IMR-90 (cell line): ENCODE measurements at regions not wholly inside any gene's neighbourhood (a gene's known extent, or its start where the extent isn't known, plus 50 kb on each side); places are given as distances from the start of the nearest gene placed in this dataset.

Experiments
- ATAC-seq: fragments of 200-7000 bp; cut with Tn5 transposase; 2 replicates; pipeline ENCODE4 v1.9.1; 2020; ENCODE audit warnings: low read depth, mild to moderate bottlenecking, moderate library complexity
- BruUV-seq: library from RNA; stranded (reverse); fragments of 400-500 nt; replicated peaks from 2 replicates; lab custom pipeline; 2021; lab: Mats Ljungman, UMichigan
- CTCF ChIA-PET: fragments of 300-600 bp; formaldehyde crosslinking; extraction: SDS; loops from one replicate; lab custom pipeline; 2021; ENCODE audit warnings: antibody characterized with exemption; lab: Yijun Ruan, JAX
- POLR2A ChIA-PET: fragments of 300-600 bp; sonication (Branson Sonifier 250); formaldehyde crosslinking; loops from one replicate; lab custom pipeline; 2022; ENCODE audit warnings: antibody characterized with exemption; ENCODE audit not compliant: unreplicated experiment; lab: Charles Lee
- DNase-seq: peaks from one replicate; pipeline ENCODE4 v3.0.0; 2013
- H2AFZ ChIP-seq: replicated peaks from 2 replicates; pipeline ENCODE3; 2013; ENCODE audit warnings: low read length, mild to moderate bottlenecking; ENCODE audit not compliant: poor library complexity
- H2AK5ac ChIP-seq: 2 replicates; pipeline ENCODE4 v1.6.1; 2013; ENCODE audit warnings: low read depth, low read length, inconsistent platforms
- H2AK9ac ChIP-seq: replicated peaks from 2 replicates; pipeline ENCODE3; 2013; ENCODE audit warnings: mild to moderate bottlenecking, low read depth, low read length, moderate library complexity; ENCODE audit not compliant: poor library complexity
- H2BK120ac ChIP-seq: 2 replicates; pipeline ENCODE4 v1.6.1; 2013; ENCODE audit warnings: low read depth, low read length, inconsistent platforms
- H2BK15ac ChIP-seq: 3 replicates; pipeline ENCODE4 v1.6.1; 2013; ENCODE audit warnings: low read depth, low read length, inconsistent platforms
- H2BK20ac ChIP-seq: 2 replicates; pipeline ENCODE4 v1.6.1; 2013; ENCODE audit warnings: low read depth, mild to moderate bottlenecking, inconsistent platforms, low read length, moderate library complexity
- H2BK5ac ChIP-seq: 2 replicates; pipeline ENCODE4 v1.6.1; 2013; ENCODE audit warnings: mild to moderate bottlenecking, low read depth, low read length, inconsistent platforms; ENCODE audit not compliant: poor library complexity, severe bottlenecking
- H3K14ac ChIP-seq: replicated peaks from 2 replicates; pipeline ENCODE4 v1.6.1; 2013; ENCODE audit warnings: low read depth, low read length, inconsistent platforms
- H3K18ac ChIP-seq: 2 replicates; pipeline ENCODE4 v1.6.1; 2013; ENCODE audit warnings: low read depth, low read length, control low read depth
- H3K23ac ChIP-seq: 2 replicates; pipeline ENCODE4 v1.6.1; 2013; ENCODE audit warnings: low read depth, low read length, inconsistent platforms
- H3K27ac ChIP-seq: 2 replicates; pipeline ENCODE4 v1.5.1; 2013; ENCODE audit warnings: mild to moderate bottlenecking, control low read depth, low read length; ENCODE audit not compliant: insufficient read depth
- H3K27me3 ChIP-seq: 2 replicates; pipeline ENCODE4 v1.6.1; 2013; ENCODE audit warnings: low read length; ENCODE audit not compliant: control insufficient read depth, insufficient read depth
- H3K36me3 ChIP-seq: 2 replicates; pipeline ENCODE4 v1.6.1; 2013; ENCODE audit warnings: low read length, mixed read lengths; ENCODE audit not compliant: control insufficient read depth, insufficient read depth
- H3K4ac ChIP-seq: 2 replicates; pipeline ENCODE4 v1.6.1; 2013; ENCODE audit warnings: low read depth, low read length, inconsistent platforms
- H3K4me1 ChIP-seq: 2 replicates; pipeline ENCODE4 v1.6.1; 2013; ENCODE audit warnings: low read length, mixed read lengths; ENCODE audit not compliant: control insufficient read depth, insufficient read depth
- H3K4me2 ChIP-seq: 2 replicates; pipeline ENCODE4 v1.6.1; 2013; ENCODE audit warnings: low read depth, mild to moderate bottlenecking, control low read depth, low read length, moderate library complexity
- H3K4me3 ChIP-seq: 2 replicates; pipeline ENCODE4 v1.5.1; 2013; ENCODE audit warnings: low read depth, mild to moderate bottlenecking, control low read depth, low read length, moderate library complexity; ENCODE audit not compliant: insufficient read depth
- H3K56ac ChIP-seq: 2 replicates; pipeline ENCODE4 v1.6.1; 2013; ENCODE audit warnings: low read length, inconsistent platforms; ENCODE audit not compliant: insufficient read depth; ENCODE audit errors: extremely low read depth
- H3K79me1 ChIP-seq, 2 experiments: 2 replicates each; pipeline ENCODE4 v1.6.1; 2013; ENCODE audit warnings: low read length in 2 of 2, inconsistent platforms in 1 of 2, low read depth in 1 of 2
- H3K9ac ChIP-seq: 2 replicates; pipeline ENCODE4 v1.6.1; 2013; ENCODE audit warnings: low read depth, low read length, control low read depth
- H3K9me1 ChIP-seq: 2 replicates; pipeline ENCODE4 v1.6.1; 2013; ENCODE audit warnings: low read length, inconsistent platforms; ENCODE audit not compliant: insufficient read depth
- H3K9me3 ChIP-seq: 2 replicates; pipeline ENCODE4 v1.6.1; 2013; ENCODE audit warnings: low read length; ENCODE audit not compliant: control insufficient read depth, insufficient read depth
- H4K20me1 ChIP-seq: 2 replicates; pipeline ENCODE4 v1.6.1; 2013; ENCODE audit warnings: low read length, inconsistent platforms; ENCODE audit not compliant: insufficient read depth
- H4K5ac ChIP-seq: 2 replicates; pipeline ENCODE4 v1.6.1; 2013; ENCODE audit warnings: mild to moderate bottlenecking, low read depth, low read length, control low read depth
- H4K8ac ChIP-seq, 2 experiments: 2 replicates each; pipeline ENCODE4 v1.6.1; 2013; ENCODE audit warnings: low read depth in 2 of 2, low read length in 2 of 2, control low read depth in 1 of 2, inconsistent platforms in 1 of 2
- H4K91ac ChIP-seq: 2 replicates; pipeline ENCODE4 v1.6.1; 2013; ENCODE audit warnings: low read depth, low read length, inconsistent platforms; ENCODE audit not compliant: insufficient read depth
- BHLHE40 ChIP-seq: fragments of 150-350 bp; IDR thresholded peaks from 2 replicates; pipeline ENCODE4 v1.6.1; 2016; ENCODE audit warnings: mild to moderate bottlenecking, low read depth, low read length
- CEBPB ChIP-seq: IDR thresholded peaks from 2 replicates; pipeline ENCODE4 v1.6.1; 2012; ENCODE audit warnings: low read depth, low read length, improper control_type of control experiment
- CHD1 ChIP-seq: IDR thresholded peaks from 2 replicates; pipeline ENCODE4 v1.6.1; 2012; ENCODE audit warnings: low read depth, low read length, improper control_type of control experiment
- CTCF ChIP-seq: conservative IDR thresholded peaks from 2 replicates; pipeline ENCODE4 v1.5.1; 2012; ENCODE audit warnings: mild to moderate bottlenecking, low read depth, low read length, improper control_type of control experiment
- FOS ChIP-seq: fragments of 150-350 bp; IDR thresholded peaks from 2 replicates; pipeline ENCODE4 v1.6.1; 2016; ENCODE audit warnings: low read depth, low read length
- MAFK ChIP-seq: IDR thresholded peaks from 2 replicates; pipeline ENCODE4 v1.6.1; 2012; ENCODE audit warnings: low read depth, low read length, improper control_type of control experiment
- MAZ ChIP-seq: IDR thresholded peaks from 2 replicates; pipeline ENCODE4 v1.6.1; 2012; ENCODE audit warnings: low read depth, mild to moderate bottlenecking, low read length, improper control_type of control experiment, moderate library complexity, borderline replicate concordance
- MXI1 ChIP-seq: IDR thresholded peaks from 2 replicates; pipeline ENCODE4 v1.6.1; 2012; ENCODE audit warnings: low read depth, mild to moderate bottlenecking, low read length, moderate library complexity, borderline replicate concordance
- NFE2L2 ChIP-seq: fragments of 150-350 bp; IDR thresholded peaks from 2 replicates; pipeline ENCODE4 v1.6.1; 2016; ENCODE audit warnings: low read depth, mild to moderate bottlenecking, low read length
- POLR2A ChIP-seq: IDR thresholded peaks from 2 replicates; pipeline ENCODE4 v1.6.1; 2012; ENCODE audit warnings: mild to moderate bottlenecking, low read depth, low read length
- RAD21 ChIP-seq: IDR thresholded peaks from 2 replicates; pipeline ENCODE4 v1.6.1; 2012; ENCODE audit warnings: low read length, improper control_type of control experiment
- RCOR1 ChIP-seq: IDR thresholded peaks from 2 replicates; pipeline ENCODE4 v1.6.1; 2012; ENCODE audit warnings: mild to moderate bottlenecking, low read length, improper control_type of control experiment; ENCODE audit not compliant: insufficient replicate concordance
- RFX5 ChIP-seq: IDR thresholded peaks from 2 replicates; pipeline ENCODE4 v1.8.0; 2012; ENCODE audit warnings: low read depth, mild to moderate bottlenecking, low read length, moderate library complexity
- SMC3 ChIP-seq: fragments of 150-350 bp; IDR thresholded peaks from 2 replicates; pipeline ENCODE4 v1.6.1; 2016; ENCODE audit warnings: low read depth, mild to moderate bottlenecking, antibody characterized with exemption, low read length, moderate library complexity
- USF2 ChIP-seq: fragments of 150-350 bp; IDR thresholded peaks from 2 replicates; pipeline ENCODE4 v1.6.1; 2017; ENCODE audit warnings: mild to moderate bottlenecking, antibody characterized with exemption, low read length, low read depth
- WGBS, 2 experiments: methylation state at CpG; one replicate each; pipeline versions ENCODE4 v1.1.5 to v1.1.7; 2013; ENCODE audit warnings: missing lambda C conversion rate in 2 of 2; ENCODE audit not compliant: insufficient read length in 1 of 2; ENCODE audit errors: extremely low coverage in 2 of 2; 5-methylcytosine and 5-hydroxymethylcytosine counted together
- dilution Hi-C: fragments of 300-500 bp; cut with HindIII; formaldehyde crosslinking; loops from one replicate; pipeline ENCODE4 v1.14.3; 2018; ENCODE audit warnings: low sequenced_read_pairs; ENCODE audit not compliant: unreplicated experiment
- in situ Hi-C: fragments of 300-500 bp; cut with MboI; formaldehyde crosslinking; loops from 3 replicates; pipeline ENCODE4 v1.14.3; 2019; ENCODE audit warnings: low sequenced_read_pairs, inconsistent platforms, mixed read lengths
- intact Hi-C: fragments of 100-400 bp; cut with micrococcal nuclease; formaldehyde crosslinking; loops from 2 replicates; pipeline ENCODE4 v1.10.0; 2022
- TF ChIP-seq, protein P1 (sequence below): fragments of 150-350 bp; IDR thresholded peaks from 2 replicates; pipeline ENCODE4 v1.6.1; 2016; ENCODE audit warnings: low read depth, mild to moderate bottlenecking, low read length, moderate library complexity, borderline replicate concordance

- POLR2A ChIA-PET = no interaction called here
- no peak overlapping the region for H3K18ac ChIP-seq
These were observed 116.1 kb upstream of the NAMPT start for GRCh38 chr7:106400923-106401322.

More at GRCh38 chr7:106400923-106401322, 116.1 kb upstream of the NAMPT start:
- no peaks in the 10 kb centered on the region for H3K9me1 ChIP-seq
- no peak overlapping the region for H4K5ac ChIP-seq
- no peak overlapping the region for H3K4me2 ChIP-seq
- intact Hi-C loops (no loop called here), dilution Hi-C loops (no loop called here), in situ Hi-C loops (no loop called here)
- no peak overlapping the region for H2AK5ac ChIP-seq
- TF ChIP-seq RAD21 = no peak
- no peak for TF ChIP-seq USF2
- TF ChIP-seq NFE2L2 = no peak
- no peak for TF ChIP-seq MAZ
- TF ChIP-seq SMC3 = no peak
- TF ChIP-seq POLR2A = no peak
- TF ChIP-seq CTCF = no peak
- no peak for TF ChIP-seq BHLHE40
- TF ChIP-seq FOS = no peak
- no peak for TF ChIP-seq RFX5
- no peak for TF ChIP-seq RCOR1
- TF ChIP-seq MXI1 = no peak
- TF ChIP-seq, protein P1, sequence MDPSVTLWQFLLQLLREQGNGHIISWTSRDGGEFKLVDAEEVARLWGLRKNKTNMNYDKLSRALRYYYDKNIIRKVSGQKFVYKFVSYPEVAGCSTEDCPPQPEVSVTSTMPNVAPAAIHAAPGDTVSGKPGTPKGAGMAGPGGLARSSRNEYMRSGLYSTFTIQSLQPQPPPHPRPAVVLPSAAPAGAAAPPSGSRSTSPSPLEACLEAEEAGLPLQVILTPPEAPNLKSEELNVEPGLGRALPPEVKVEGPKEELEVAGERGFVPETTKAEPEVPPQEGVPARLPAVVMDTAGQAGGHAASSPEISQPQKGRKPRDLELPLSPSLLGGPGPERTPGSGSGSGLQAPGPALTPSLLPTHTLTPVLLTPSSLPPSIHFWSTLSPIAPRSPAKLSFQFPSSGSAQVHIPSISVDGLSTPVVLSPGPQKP = no peak
- TF ChIP-seq MAFK = no peak
- TF ChIP-seq CHD1 = no peak
- TF ChIP-seq CEBPB = no peak
- no peak overlapping the region for H3K56ac ChIP-seq
- H2AFZ ChIP-seq = no peak overlapping the region
- H4K20me1 ChIP-seq = no peaks in the 10 kb centered on the region
- H4K8ac ChIP-seq = no peak overlapping the region
- no peak overlapping the region for H3K9ac ChIP-seq
- H2AK9ac ChIP-seq = no peak overlapping the region
- no peak overlapping the region for H3K27ac ChIP-seq
- BruUV-seq = no TSS peak
- no peak overlapping the region for H3K23ac ChIP-seq
- CTCF ChIA-PET = interaction anchor here (0.6 kb wide), 1 partner anchor 607 kb away, joined by 3 read pairs; no protein-coding TSS in a partner anchor
- H3K4ac ChIP-seq = no peak overlapping the region
- H3K4me3 ChIP-seq = no peak overlapping the region
- no peaks in the 10 kb centered on the region for H3K4me1 ChIP-seq
- H2BK120ac ChIP-seq = no peak overlapping the region
- H2BK5ac ChIP-seq = no peak overlapping the region
- no peaks in the 10 kb centered on the region for H3K36me3 ChIP-seq
- no peak overlapping the region for H4K91ac ChIP-seq
- H3K9me3 ChIP-seq = peaks cover 3% of the 10 kb centered on the region
- ATAC-seq (no peak), DNase-seq (no peak)
- no peak overlapping the region for H3K14ac ChIP-seq
- WGBS, 2 experiments = no CpG with 5 or more reads among the region's 3 CpGs
- H2BK20ac ChIP-seq = no peak overlapping the region
- H3K27me3 ChIP-seq = peaks cover 20% of the 10 kb centered on the region
- H2BK15ac ChIP-seq = no peak overlapping the region
- no peaks in the 10 kb centered on the region for H3K79me1 ChIP-seq
